ENCODE measurements at regions not wholly inside any gene's neighbourhood (a gene's known extent, or its start where the extent isn't known, plus 50 kb on each side); places are given as distances from the start of the nearest gene placed in this dataset.

GRCh38 chr4:17265653-17266052 is 246.2 kb downstream of the QDPR start:
- no peak for TF ChIP-seq CTCF (IDR thresholded peaks at IDR 0.05; ENCODE audit: extremely low read depth in 1 of 2, insufficient read depth in 1 of 2, low read depth in 1 of 2, low read length in 2 of 2)
- TF ChIP-seq JUN (IDR thresholded peaks at IDR 0.05; ENCODE audit: borderline replicate concordance, insufficient read depth, insufficient read length, low read depth): no peak
- TF ChIP-seq GATA2 (IDR thresholded peaks at IDR 0.05; ENCODE audit: insufficient read depth, insufficient read length, low read depth, low read length): no peak
- TF ChIP-seq FOS (IDR thresholded peaks at IDR 0.05; ENCODE audit: borderline replicate concordance, insufficient read depth, low read length): no peak
- TF ChIP-seq POLR2A (IDR thresholded peaks at IDR 0.05; ENCODE audit: low read depth, low read length): no peak
- no peak for TF ChIP-seq POLR2AphosphoS5 (IDR thresholded peaks at IDR 0.05; ENCODE audit: insufficient read depth, low read depth, low read length)
- TF ChIP-seq MAX (IDR thresholded peaks at IDR 0.05; ENCODE audit: insufficient read depth, insufficient read length): no peak
- TF ChIP-seq MYC (IDR thresholded peaks at IDR 0.05; ENCODE audit: low read depth, low read length): no peak
- no peak for TF ChIP-seq EZH2 (IDR thresholded peaks at IDR 0.05; ENCODE audit: borderline replicate concordance, low read depth, low read length, severe bottlenecking)
- POLR2A ChIA-PET: no interaction called here
- no TSS peak for BruUV-seq (replicated peaks)

More at GRCh38 chr4:17265653-17266052, 246.2 kb downstream of the QDPR start:
- Histone ChIP-seq H3K9me1 (replicated peaks; ENCODE audit: control insufficient read depth, extremely low read depth, insufficient read depth, low read length) (no peaks in the 10 kb centered on the region), H2AFZ (ENCODE audit: low read depth, low read length) (no peak overlapping the region), H3K27ac (ENCODE audit: insufficient read depth, low read depth, low read length) (no peak overlapping the region), H3K9me3 (replicated peaks; ENCODE audit: control insufficient read depth, insufficient read depth, low read length) (no peaks in the 10 kb centered on the region), H3K4me3 (replicated peaks in 1 of 3; ENCODE audit: insufficient read depth in 1 of 3, low read depth in 1 of 3, low read length in 3 of 3) (no peak overlapping the region), H3K79me2 (ENCODE audit: control insufficient read depth, insufficient read depth, low read length) (no peaks in the 10 kb centered on the region), H3K27me3 (ENCODE audit: control insufficient read depth in 2 of 2, insufficient read depth in 2 of 2, low read length in 2 of 2) (peaks cover 0 to 2% of the 10 kb centered on the region in 2 experiments), H3K36me3 (ENCODE audit: control insufficient read depth in 2 of 2, extremely low read depth in 1 of 2, insufficient read depth in 2 of 2, low read length in 2 of 2) (no peaks in the 10 kb centered on the region), H4K20me1 (replicated peaks; ENCODE audit: control insufficient read depth, extremely low read depth, insufficient read depth, low read length) (no peaks in the 10 kb centered on the region), H3K4me2 (ENCODE audit: insufficient read depth, low read length) (no peak overlapping the region), H3K9ac (replicated peaks; ENCODE audit: extremely low read depth, insufficient read depth, low read length) (no peak overlapping the region), H3K4me1 (ENCODE audit: control insufficient read depth, extremely low read depth, insufficient read depth, low read length) (no peaks in the 10 kb centered on the region)
- DNase-seq (ENCODE audit: low read depth, low spot score) (no peak), FAIRE-seq (no peak)
- dilution Hi-C loops (cut with MboI; ENCODE audit: extremely low pct_ligation_motif_present, low sequenced_read_pairs) (no loop called here), intact Hi-C loops (cut with micrococcal nuclease) (no loop called here)
- CTCF ChIA-PET: interaction anchor here (1.0 kb wide), 1 partner anchor 349 kb away, joined by 3 read pairs; no protein-coding TSS in a partner anchor
